Muscle layer of colon (tissue), 2 donors: ENCODE measurements at regions not wholly inside any gene's neighbourhood (a gene's known extent, or its start where the extent isn't known, plus 50 kb on each side); places are given as distances from the start of the nearest gene placed in this dataset.

Experiments used
- H3K27ac ChIP-seq: one replicate; pipeline ENCODE4 v1.7.0; 2013; ENCODE audit warnings: low read depth, mild to moderate bottlenecking, low read length, moderate library complexity
- H3K27me3 ChIP-seq, 2 donors: one replicate each; pipeline ENCODE4 v1.7.0; 2013; ENCODE audit warnings: low read length in 2 of 2, mild to moderate bottlenecking in 2 of 2; ENCODE audit not compliant: insufficient read depth in 2 of 2, control insufficient read depth in 1 of 2
- H3K36me3 ChIP-seq: one replicate; pipeline ENCODE4 v1.7.0; 2013; ENCODE audit warnings: mild to moderate bottlenecking, low read length; ENCODE audit not compliant: insufficient read depth
- H3K4me1 ChIP-seq: one replicate; pipeline ENCODE4 v1.7.0; 2013; ENCODE audit warnings: mild to moderate bottlenecking, low read length; ENCODE audit not compliant: insufficient read depth
- H3K4me3 ChIP-seq, 2 donors: one replicate each; pipeline ENCODE4 v1.7.0; 2013; ENCODE audit warnings: low read length in 2 of 2, low read depth in 1 of 2, mild to moderate bottlenecking in 1 of 2, moderate library complexity in 1 of 2
- H3K9ac ChIP-seq: one replicate; pipeline ENCODE4 v1.7.0; 2013; ENCODE audit warnings: low read length
- H3K9me3 ChIP-seq: one replicate; pipeline ENCODE4 v1.7.0; 2013; ENCODE audit warnings: mild to moderate bottlenecking, low read length
- donor health status: abdominal sarcoma.
- donor health status: Adenocarcinoma of cecum.

GRCh38 chr2:120899771-120900170 is 164.1 kb downstream of the GLI2 start:
- Histone ChIP-seq H3K4me1 (peaks cover 37% of the 10 kb centered on the region), H3K4me3 (no peak overlapping the region), H3K9me3 (no peaks in the 10 kb centered on the region), H3K9ac (no peak overlapping the region), H3K27me3 (no peaks in the 10 kb centered on the region), H3K27ac (no peak overlapping the region), H3K36me3 (no peaks in the 10 kb centered on the region)

DNA sequence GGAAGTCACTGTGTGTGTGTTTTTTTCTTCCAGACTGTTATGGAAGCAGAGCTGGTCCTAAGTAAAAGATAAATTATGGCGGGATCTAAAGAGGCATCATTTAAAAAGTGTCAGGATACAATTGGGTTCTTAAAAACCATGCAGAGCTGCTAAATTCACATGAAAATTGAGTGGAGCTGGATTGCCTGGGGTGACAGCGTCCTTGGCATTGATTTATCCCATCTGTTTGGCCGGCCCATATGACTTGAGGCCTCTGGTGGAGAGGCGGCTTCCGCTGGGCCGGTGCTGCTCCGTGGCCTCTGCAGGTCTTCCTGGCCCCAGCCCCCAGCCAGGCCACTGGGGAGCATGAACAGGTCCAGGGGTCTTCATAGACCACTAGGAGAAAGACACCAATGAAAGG is 165.5 kb downstream of the GLI2 start:
- no peak overlapping the region for H3K27ac ChIP-seq
- no peaks in the 10 kb centered on the region for H3K27me3 ChIP-seq
- no peak overlapping the region for H3K9ac ChIP-seq
- no peak overlapping the region for H3K4me3 ChIP-seq
- H3K36me3 ChIP-seq: no peaks in the 10 kb centered on the region
- H3K9me3 ChIP-seq: no peaks in the 10 kb centered on the region
- H3K4me1 ChIP-seq: peaks cover 44% of the 10 kb centered on the region

DNA sequence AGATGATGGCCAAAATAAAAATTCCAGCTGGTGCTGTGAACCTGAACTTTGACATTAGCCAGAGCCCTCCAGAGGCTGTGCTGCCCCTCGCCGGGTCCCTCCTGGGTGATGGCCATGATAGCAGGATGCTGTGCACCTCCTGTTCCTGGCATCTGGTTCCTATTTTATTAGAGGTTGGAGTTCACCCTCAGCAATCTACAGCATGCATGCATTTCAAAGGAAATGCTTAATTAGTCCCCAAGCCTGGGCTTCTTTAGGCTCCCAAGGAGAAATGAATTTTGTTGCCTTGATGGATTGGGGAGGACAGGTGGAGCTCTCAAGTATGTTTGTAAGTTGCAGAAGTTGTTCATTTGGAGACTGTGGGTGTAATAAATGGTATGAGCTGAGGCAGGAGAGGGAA is 166.9 kb downstream of the GLI2 start:
- no peaks in the 10 kb centered on the region for H3K36me3 ChIP-seq
- H3K9ac ChIP-seq: no peak overlapping the region
- H3K4me3 ChIP-seq: no peak overlapping the region
- H3K27ac ChIP-seq: no peak overlapping the region
- H3K9me3 ChIP-seq: no peaks in the 10 kb centered on the region
- no peaks in the 10 kb centered on the region for H3K27me3 ChIP-seq
- peaks cover 44% of the 10 kb centered on the region for H3K4me1 ChIP-seq

DNA sequence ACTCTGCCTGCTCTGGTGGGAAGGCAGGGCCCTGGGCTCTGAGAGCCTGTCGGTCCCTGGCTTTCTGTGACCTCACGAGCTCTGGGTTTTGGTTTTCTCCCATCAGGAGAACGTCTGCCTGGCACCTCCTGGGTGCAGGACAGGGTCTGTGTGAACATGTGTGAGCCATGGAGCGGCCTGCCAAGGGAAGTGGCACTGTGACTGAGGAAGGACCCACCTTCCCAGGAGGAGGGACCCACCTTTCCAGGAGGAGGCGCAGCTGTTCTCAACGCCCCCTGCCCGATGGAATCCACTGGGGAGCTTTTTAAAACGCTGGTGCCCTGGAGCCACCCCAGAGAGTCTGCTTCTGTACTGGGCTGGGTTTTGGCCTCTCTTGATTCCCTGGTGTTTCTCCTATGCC is 168.7 kb downstream of the GLI2 start:
- no peak overlapping the region for H3K9ac ChIP-seq
- H3K4me1 ChIP-seq: peaks cover 35% of the 10 kb centered on the region
- no peaks in the 10 kb centered on the region for H3K27me3 ChIP-seq
- no peaks in the 10 kb centered on the region for H3K36me3 ChIP-seq
- H3K27ac ChIP-seq: peak overlapping the region; percentile 36
- H3K9me3 ChIP-seq: no peaks in the 10 kb centered on the region
- no peak overlapping the region for H3K4me3 ChIP-seq

DNA sequence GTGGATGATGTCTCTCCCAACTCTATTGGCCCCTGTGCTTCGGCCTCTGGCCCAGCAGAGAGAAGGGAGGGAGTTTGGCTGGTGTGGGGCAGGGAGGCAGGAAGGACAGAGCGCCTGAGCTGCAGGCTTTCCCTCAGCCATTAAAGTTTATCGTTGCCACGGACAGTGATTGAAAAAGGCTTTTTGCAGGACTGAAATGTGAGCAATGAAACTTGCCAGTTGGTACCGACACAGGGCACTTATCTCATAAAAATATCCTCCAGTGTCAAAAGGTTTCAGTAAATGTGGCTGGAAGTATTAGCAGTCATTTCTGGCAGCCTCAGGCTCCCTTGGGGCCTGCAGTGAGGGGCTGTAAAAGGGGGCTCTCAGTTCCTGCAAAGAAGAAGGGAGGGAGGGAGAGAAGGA is 169.2 kb downstream of the GLI2 start:
- H3K9me3 ChIP-seq: no peaks in the 10 kb centered on the region
- peak overlapping the region; percentile 36 for H3K27ac ChIP-seq

DNA sequence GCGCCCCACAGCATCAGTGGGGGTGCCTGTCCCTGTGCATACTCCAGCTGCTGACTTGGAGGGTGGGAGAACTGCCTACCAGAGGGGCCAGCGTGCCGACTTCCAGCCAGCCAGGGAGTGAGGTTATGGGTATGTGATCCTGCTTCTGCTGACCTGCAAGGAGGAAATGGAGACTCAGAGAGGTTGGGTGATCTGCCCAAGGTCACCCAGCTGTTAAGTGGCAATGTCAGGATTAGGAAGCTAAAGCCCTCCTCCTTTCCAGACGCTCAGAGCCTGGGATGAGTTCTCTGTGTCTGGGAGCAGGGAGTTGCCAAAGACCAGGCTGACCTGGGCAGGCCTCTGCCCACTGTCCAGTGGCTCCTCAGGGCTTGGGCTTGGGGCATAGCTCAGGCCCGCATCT is 169.6 kb downstream of the GLI2 start:
- no peaks in the 10 kb centered on the region for H3K9me3 ChIP-seq
- H3K36me3 ChIP-seq: no peaks in the 10 kb centered on the region
- peak overlapping the region; percentile 36 for H3K27ac ChIP-seq
- H3K4me1 ChIP-seq: peaks cover 27% of the 10 kb centered on the region
- no peaks in the 10 kb centered on the region for H3K27me3 ChIP-seq
- no peak overlapping the region for H3K4me3 ChIP-seq
- no peak overlapping the region for H3K9ac ChIP-seq

More for the DNA sequence above, 169.2 kb downstream of the GLI2 start:
- no peak overlapping the region for H3K4me3 ChIP-seq
- no peaks in the 10 kb centered on the region for H3K27me3 ChIP-seq
- H3K4me1 ChIP-seq: peaks cover 31% of the 10 kb centered on the region
- no peak overlapping the region for H3K9ac ChIP-seq
- no peaks in the 10 kb centered on the region for H3K36me3 ChIP-seq

DNA sequence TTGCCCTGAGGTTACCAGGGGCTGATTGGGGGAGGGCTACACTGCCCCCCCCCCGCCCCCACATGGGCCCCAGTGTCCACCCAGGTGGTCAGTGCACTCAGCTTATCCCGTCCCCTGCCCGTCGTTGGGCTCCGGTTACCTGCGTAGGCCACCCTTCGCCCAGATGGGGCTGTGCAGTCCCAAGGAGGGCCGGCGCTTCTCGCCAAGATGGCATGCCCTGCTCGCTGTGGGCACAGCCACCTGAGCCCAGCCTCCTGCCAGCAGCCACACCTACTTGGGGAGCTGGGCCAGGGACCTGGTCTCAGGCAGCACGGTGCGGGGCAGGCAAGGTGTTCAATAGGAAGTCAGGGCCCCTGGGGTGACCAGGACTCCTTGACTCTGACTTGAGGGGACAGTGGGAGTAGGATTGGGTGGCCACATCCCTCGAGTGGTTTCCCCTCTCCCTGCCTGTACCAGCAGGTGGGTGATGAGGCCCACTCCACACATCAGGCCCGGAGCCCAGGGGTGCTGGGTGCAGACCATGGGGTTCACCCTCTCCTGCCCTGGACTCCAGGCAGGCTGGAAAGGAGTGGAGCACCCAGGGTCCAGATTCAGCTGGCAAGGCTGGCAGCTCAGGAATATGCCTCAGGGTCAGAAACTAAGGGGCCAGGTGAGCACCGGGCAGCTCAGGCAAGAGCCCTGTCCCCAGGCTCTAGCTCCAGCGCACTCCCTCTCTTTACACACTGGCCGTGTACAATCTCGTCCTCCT is 170.3 kb downstream of the GLI2 start:
- no peak overlapping the region for H3K27ac ChIP-seq
- no peaks in the 10 kb centered on the region for H3K27me3 ChIP-seq
- H3K4me1 ChIP-seq: peaks cover 20% of the 10 kb centered on the region
- H3K9me3 ChIP-seq: no peaks in the 10 kb centered on the region
- no peak overlapping the region for H3K4me3 ChIP-seq
- no peaks in the 10 kb centered on the region for H3K36me3 ChIP-seq
- no peak overlapping the region for H3K9ac ChIP-seq

- peaks cover 23% of the 10 kb centered on the region for H3K4me1 ChIP-seq
Observed at GRCh38 chr2:120906914-120907313, 171.2 kb downstream of the GLI2 start.

DNA sequence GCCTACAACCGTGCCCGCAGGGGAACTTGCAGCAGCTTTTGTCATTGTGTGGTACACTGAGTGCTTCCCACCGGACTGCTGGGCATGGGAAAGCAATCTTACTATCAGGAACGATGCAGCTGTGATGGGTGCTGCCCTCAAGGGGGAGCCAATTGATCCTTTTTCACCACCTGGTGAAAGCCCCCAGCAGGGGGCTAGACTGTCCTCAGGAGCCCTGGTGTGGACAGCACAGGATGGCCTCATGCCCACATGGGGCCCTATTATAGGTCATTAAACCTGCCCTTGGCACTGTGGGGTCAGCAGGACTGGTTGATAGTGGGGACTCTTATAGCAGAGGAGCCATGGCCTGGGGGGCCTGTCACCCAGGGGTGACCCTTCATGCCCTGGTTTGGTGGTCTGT is 172.2 kb downstream of the GLI2 start:
- Histone ChIP-seq H3K27ac (no peak overlapping the region), H3K4me1 (peaks cover 26% of the 10 kb centered on the region), H3K4me3 (no peak overlapping the region), H3K9me3 (no peaks in the 10 kb centered on the region), H3K27me3 (no peaks in the 10 kb centered on the region), H3K9ac (no peak overlapping the region), H3K36me3 (no peaks in the 10 kb centered on the region)

More at GRCh38 chr2:120906914-120907313, 171.2 kb downstream of the GLI2 start:
- no peaks in the 10 kb centered on the region for H3K9me3 ChIP-seq
- H3K4me3 ChIP-seq: no peak overlapping the region
- H3K9ac ChIP-seq: no peak overlapping the region
- no peak overlapping the region for H3K27ac ChIP-seq
- H3K27me3 ChIP-seq: no peaks in the 10 kb centered on the region
- H3K36me3 ChIP-seq: no peaks in the 10 kb centered on the region

DNA sequence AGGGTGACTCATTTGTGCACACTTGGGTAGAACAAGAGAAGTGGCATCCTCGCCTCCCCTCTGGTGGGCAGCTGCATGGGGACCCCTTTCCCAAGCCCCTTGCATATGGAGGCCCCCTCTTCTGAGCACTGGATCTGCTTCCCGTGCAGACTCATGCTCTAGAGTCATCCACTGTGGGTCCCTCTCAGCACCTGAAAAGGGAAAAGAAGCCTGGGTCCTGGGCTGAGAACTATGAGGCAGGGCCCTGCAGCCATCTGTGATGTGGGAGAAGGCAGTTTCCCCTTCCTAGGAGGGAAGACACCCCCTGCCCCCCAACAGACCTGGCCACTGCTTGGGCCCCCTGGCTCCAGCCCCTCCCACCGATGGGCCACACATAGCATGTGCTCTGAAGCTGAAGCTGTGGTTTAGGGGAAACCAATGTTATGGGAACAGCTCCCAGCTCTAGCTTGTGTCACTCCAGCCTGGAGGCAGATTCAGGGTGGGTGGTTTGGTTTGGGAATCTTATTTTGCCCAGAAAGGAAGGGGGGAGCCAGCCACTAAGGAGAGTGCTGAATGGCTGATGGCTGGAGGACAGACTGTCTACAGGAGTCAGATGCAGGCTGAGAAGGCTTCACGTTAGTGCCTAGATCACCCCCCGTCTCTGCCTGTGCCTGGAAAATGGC is 172.8 kb downstream of the GLI2 start:
- Histone ChIP-seq H3K4me1 (peaks cover 26% of the 10 kb centered on the region), H3K9ac (no peak overlapping the region), H3K27ac (no peak overlapping the region)

GRCh38 chr2:120909102-120909501 is 173.4 kb downstream of the GLI2 start:
- H3K36me3 ChIP-seq: no peaks in the 10 kb centered on the region
- H3K4me3 ChIP-seq: no peak overlapping the region
- no peaks in the 10 kb centered on the region for H3K9me3 ChIP-seq
- H3K9ac ChIP-seq: no peak overlapping the region
- H3K4me1 ChIP-seq: peaks cover 24% of the 10 kb centered on the region
- no peak overlapping the region for H3K27ac ChIP-seq
- H3K27me3 ChIP-seq: no peaks in the 10 kb centered on the region

More for the DNA sequence above, 172.8 kb downstream of the GLI2 start:
- Histone ChIP-seq H3K4me3 (no peak overlapping the region), H3K27me3 (no peaks in the 10 kb centered on the region), H3K9me3 (no peaks in the 10 kb centered on the region), H3K36me3 (no peaks in the 10 kb centered on the region)

DNA sequence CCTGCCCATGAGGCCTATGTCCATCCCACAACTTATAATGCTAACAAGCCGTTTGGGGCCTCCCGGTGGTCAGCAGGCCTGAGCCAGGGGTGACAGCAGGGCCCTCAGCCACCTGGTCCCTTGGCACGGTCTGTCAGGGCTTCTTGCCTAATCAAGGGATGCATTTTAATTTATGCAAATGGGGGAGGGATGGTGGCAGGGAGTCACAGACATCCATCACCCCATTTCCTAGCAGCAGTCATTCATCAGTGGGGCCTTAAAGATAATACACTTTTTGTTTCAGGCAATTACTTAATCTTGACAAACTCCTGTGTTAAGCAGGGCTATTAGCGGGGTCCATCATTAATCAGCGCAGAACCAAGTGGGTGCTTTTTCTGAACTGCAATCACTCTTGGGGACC is 174.5 kb downstream of the GLI2 start:
- no peak overlapping the region for H3K4me3 ChIP-seq
- H3K27ac ChIP-seq: no peak overlapping the region
- peaks cover 23% of the 10 kb centered on the region for H3K4me1 ChIP-seq
- H3K36me3 ChIP-seq: no peaks in the 10 kb centered on the region
- H3K9me3 ChIP-seq: no peaks in the 10 kb centered on the region
- no peak overlapping the region for H3K9ac ChIP-seq
- no peaks in the 10 kb centered on the region for H3K27me3 ChIP-seq
